ENCODE measurements at regions not wholly inside any gene's neighbourhood (a gene's known extent, or its start where the extent isn't known, plus 50 kb on each side); places are given as distances from the start of the nearest gene placed in this dataset.

- TF ChIP-seq, protein P1, sequence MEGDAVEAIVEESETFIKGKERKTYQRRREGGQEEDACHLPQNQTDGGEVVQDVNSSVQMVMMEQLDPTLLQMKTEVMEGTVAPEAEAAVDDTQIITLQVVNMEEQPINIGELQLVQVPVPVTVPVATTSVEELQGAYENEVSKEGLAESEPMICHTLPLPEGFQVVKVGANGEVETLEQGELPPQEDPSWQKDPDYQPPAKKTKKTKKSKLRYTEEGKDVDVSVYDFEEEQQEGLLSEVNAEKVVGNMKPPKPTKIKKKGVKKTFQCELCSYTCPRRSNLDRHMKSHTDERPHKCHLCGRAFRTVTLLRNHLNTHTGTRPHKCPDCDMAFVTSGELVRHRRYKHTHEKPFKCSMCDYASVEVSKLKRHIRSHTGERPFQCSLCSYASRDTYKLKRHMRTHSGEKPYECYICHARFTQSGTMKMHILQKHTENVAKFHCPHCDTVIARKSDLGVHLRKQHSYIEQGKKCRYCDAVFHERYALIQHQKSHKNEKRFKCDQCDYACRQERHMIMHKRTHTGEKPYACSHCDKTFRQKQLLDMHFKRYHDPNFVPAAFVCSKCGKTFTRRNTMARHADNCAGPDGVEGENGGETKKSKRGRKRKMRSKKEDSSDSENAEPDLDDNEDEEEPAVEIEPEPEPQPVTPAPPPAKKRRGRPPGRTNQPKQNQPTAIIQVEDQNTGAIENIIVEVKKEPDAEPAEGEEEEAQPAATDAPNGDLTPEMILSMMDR (IDR thresholded peaks at IDR 0.05), result no peak
- no peak for TF ChIP-seq ZFX (IDR thresholded peaks at IDR 0.05; ENCODE audit: borderline replicate concordance)
Observed at GRCh38 chr2:5403392-5403791, 288.8 kb upstream of the SOX11 start.
